Cardiac fibroblast (primary cell): ENCODE measurements at regions not wholly inside any gene's neighbourhood (a gene's known extent, or its start where the extent isn't known, plus 50 kb on each side); places are given as distances from the start of the nearest gene placed in this dataset.

ENCODE experiments used
- DNase-seq, 2 donors: peaks; one replicate each; pipeline versions ENCODE4 v3.0.0 to v3.0.0-alpha.2; 2010; ENCODE audit warnings: low read depth in 2 of 2
- H3K4me3 ChIP-seq, 2 donors: replicated peaks in 1 of 2; 1 replicate in 1 of 2; 2 replicates in 1 of 2; pipeline ENCODE4 v1.5.1; 2011; ENCODE audit warnings: low read depth in 2 of 2, low read length in 2 of 2, mild to moderate bottlenecking in 2 of 2, moderate library complexity in 1 of 2
- TF ChIP-seq, protein P1 (sequence below): IDR thresholded peaks from one replicate; pipeline ENCODE4 v1.5.1; 2011; ENCODE audit warnings: low read depth, mild to moderate bottlenecking, low read length, inconsistent platforms

DNA sequence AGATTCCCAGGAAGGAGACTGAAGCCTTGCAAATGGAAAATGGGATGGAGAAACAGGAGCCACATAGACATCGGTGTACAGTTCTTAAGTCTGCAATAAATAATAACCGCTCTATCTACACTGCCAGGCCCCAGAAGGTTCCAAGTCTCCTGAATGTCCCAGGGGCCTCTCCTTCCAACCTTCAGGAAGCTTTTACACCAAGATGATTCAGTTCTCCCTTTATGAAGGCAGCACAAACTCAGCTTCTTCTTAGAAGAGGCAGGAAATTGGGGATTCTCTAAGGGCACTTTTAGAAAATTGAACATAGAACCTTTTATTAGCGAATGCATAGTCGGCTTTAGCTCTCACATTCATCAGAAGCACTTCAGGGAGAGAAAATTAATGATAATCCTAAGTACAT lies 130.8 kb upstream of the LYZL1 start:
- TF ChIP-seq, protein P1, sequence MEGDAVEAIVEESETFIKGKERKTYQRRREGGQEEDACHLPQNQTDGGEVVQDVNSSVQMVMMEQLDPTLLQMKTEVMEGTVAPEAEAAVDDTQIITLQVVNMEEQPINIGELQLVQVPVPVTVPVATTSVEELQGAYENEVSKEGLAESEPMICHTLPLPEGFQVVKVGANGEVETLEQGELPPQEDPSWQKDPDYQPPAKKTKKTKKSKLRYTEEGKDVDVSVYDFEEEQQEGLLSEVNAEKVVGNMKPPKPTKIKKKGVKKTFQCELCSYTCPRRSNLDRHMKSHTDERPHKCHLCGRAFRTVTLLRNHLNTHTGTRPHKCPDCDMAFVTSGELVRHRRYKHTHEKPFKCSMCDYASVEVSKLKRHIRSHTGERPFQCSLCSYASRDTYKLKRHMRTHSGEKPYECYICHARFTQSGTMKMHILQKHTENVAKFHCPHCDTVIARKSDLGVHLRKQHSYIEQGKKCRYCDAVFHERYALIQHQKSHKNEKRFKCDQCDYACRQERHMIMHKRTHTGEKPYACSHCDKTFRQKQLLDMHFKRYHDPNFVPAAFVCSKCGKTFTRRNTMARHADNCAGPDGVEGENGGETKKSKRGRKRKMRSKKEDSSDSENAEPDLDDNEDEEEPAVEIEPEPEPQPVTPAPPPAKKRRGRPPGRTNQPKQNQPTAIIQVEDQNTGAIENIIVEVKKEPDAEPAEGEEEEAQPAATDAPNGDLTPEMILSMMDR: no peak
- DNase-seq: no peak
- no peak overlapping the region for H3K4me3 ChIP-seq

DNA sequence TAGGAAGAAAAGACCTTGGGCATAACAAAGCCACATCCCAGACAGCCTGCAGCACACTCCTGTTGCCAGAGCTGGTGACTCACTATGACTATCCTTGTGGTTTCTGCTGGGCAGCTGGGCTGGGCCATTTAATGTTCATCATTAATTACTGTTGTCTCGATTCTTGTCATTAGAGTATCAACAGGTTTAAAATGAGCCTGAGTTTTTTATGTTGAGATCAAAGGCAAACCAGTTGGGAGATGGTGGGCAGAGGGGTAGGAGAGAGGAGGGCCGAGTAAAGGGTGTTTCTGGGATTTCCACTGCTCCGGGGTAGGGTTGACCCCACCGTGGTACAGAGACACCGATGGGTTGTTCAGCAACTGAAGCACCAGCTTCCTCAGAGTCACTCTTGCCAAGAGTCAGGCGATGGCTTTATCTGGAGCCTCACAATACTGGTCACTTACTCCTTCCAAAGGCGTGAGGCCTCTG lies 128.7 kb upstream of the LYZL1 start:
- DNase-seq: peak; percentile 58 to 88
- no peak overlapping the region for H3K4me3 ChIP-seq
- TF ChIP-seq, protein P1: no peak

DNA sequence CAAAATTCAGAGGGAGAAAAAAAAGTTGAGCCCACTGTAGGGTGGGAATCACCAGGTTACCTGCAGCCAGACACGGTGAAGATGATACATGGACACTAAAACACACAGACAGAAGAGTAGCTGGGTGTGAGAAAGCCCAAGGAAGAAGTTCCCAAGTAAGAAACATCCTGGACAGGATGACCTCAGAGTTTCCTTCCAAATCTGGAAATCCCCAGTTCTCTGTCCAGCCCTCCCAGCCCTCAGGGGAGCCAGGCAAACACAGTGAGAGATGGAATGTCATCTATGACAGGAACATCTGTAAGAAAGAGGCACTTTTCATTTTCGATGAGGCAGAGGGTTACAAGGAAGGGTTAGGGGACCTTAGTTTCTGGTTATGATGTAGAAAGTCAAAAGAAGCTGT lies 125.1 kb upstream of the LYZL1 start:
- TF ChIP-seq, protein P1: no peak
- peak; percentile 39 to 90 for DNase-seq
- no peak overlapping the region for H3K4me3 ChIP-seq

DNA sequence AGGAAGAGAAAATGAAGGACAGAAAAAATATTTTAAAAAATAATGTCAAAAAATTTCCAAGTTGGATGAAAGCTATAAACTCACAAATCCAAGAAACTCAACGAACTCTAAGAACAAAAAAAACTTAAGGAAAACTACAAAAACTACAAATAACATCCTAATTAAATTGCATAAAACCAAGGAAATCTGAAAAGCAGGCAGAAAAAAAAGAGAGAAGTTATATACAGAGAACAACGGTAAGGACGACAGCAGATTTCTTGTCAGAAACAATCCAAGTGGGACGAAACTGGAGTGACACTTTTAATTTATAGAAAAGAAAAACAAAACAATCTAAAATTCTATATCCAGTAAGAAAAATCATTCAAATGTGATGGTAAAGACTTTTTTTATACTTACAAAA lies 122.2 kb upstream of the LYZL1 start:
- TF ChIP-seq, protein P1: no peak
- no peak for DNase-seq

DNA sequence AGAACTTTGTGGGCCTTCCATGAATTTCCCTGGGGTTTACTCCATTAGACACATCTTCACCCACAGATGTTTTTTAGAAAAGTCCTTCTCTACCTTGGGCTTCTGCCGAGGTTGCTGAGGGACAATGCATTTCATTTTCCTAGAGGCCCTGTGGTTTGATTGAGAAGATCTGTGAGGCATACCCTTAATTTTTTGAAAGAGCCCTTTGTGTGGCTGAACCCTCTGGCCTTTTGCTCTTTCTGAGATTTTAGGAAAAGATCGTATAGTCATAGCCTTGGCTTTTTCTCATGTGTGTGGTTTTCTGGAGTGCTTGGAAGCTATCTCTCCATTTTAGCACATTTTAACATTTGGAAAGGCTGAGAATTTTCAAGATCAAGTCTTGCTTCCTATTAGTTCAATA lies 119.8 kb upstream of the LYZL1 start:
- H3K4me3 ChIP-seq: no peak overlapping the region
- TF ChIP-seq, protein P1: no peak
- no peak for DNase-seq

More for the DNA sequence above, 122.2 kb upstream of the LYZL1 start:
- no peak overlapping the region for H3K4me3 ChIP-seq

DNA sequence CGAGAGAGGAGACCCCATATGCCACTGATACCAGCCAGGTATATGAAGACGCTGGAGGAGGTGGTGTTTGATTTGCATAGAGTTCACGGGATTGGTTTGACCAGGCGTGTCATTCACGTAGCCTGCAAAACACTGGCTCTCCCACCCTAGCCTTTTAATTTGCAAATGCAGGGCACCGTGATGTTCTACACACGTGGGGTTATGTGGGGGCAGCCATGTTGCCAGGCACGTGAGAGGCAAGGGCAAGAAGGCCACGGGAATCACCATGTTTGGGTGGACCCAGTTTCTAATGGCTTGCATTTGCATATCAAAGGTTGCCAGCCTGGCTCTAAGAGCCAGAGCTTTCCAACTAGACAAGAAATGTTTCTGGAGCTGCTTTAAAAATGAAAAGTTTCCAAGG lies 117.2 kb upstream of the LYZL1 start:
- no peak for DNase-seq
- TF ChIP-seq, protein P1: no peak
- no peak overlapping the region for H3K4me3 ChIP-seq

DNA sequence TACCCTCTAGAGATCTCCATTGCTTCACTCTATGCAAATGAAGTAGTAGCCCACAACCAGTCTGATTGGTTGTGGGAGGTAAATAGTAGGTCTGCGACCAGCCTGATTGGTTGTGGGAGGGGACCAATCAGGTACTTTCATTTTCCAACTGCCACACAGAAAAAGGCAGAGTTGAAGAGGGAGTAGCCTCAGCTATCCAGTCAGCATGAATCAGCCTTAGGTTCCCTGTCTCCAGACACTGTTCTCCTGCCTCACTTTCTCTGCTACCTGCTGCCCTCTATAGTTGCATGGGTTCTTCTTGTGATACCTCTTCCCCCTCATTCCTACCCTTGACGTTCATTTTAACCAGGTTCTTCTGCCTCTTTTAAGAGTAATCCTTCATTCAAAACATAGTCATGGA lies 114.5 kb upstream of the LYZL1 start:
- H3K4me3 ChIP-seq: no peak overlapping the region
- TF ChIP-seq, protein P1: no peak
- peak in 1 of 2 donors; percentile 29 for DNase-seq
